Right lobe of liver (tissue), 4 donors: ENCODE measurements at regions not wholly inside any gene's neighbourhood (a gene's known extent, or its start where the extent isn't known, plus 50 kb on each side); places are given as distances from the start of the nearest gene placed in this dataset.

ENCODE experiments used
- CTCF ChIP-seq, 4 donors: fragments of 200-600 bp in 3 of 4; fragments of 450-650 bp in 1 of 4; IDR thresholded peaks; one replicate each; pipeline versions ENCODE4 v1.5.1 to v1.8.0; 2016 to 2022; ENCODE audit warnings: antibody characterized with exemption in 4 of 4, mild to moderate bottlenecking in 2 of 4
- POLR2A ChIP-seq: fragments of 450-650 bp; IDR thresholded peaks from one replicate; pipeline ENCODE4 v1.6.1; 2017; ENCODE audit warnings: antibody characterized with exemption, mild to moderate bottlenecking
- donor health status: DM: no; HTN: no; CAD: no.
- donor health status: DM: no; HTN: no; CAD: no.
- donor health status: DM: no; HTN: yes; CAD: no.

- TF ChIP-seq CTCF (IDR thresholded peaks at IDR 0.05) (no peak), POLR2A (no peak)
These were observed 106.8 kb upstream of the LDAH start for GRCh38 chr2:20929721-20930120.
